Dendritic cell treated with granulocyte-macrophage colony-stimulating factor and Interleukin-4, amounts not matched to agents 40 ng/mL and 50 ng/mL, for 4 days (primary cell): ENCODE measurements at regions not wholly inside any gene's neighbourhood (a gene's known extent, or its start where the extent isn't known, plus 50 kb on each side); places are given as distances from the start of the nearest gene placed in this dataset.
"Not testable (repeated sequence)": the region's sequence is repeated elsewhere in the genome, so short reads cannot be mapped to it uniquely, and the experiment has no call there.

Experiments
- H3K27ac Mint-ChIP-seq: one replicate; pipeline ENCODE4 v1.8.0; 2022; ENCODE audit warnings: mild to moderate bottlenecking, mixed read lengths
- H3K27me3 Mint-ChIP-seq: one replicate; pipeline ENCODE4 v1.8.0; 2022; ENCODE audit warnings: mild to moderate bottlenecking, mixed read lengths
- H3K36me3 Mint-ChIP-seq: one replicate; pipeline ENCODE4 v1.8.0; 2022; ENCODE audit warnings: low read depth, mixed read lengths
- H3K4me1 Mint-ChIP-seq: one replicate; pipeline ENCODE4 v1.8.0; 2022; ENCODE audit warnings: low read depth, mixed read lengths
- H3K4me3 Mint-ChIP-seq: one replicate; pipeline ENCODE4 v1.8.0; 2022; ENCODE audit warnings: mild to moderate bottlenecking, moderate library complexity, mixed read lengths
- H3K9me3 Mint-ChIP-seq: one replicate; pipeline ENCODE4 v1.8.0; 2022; ENCODE audit warnings: mixed read lengths
- intact Hi-C: fragments of 100-400 bp; cut with micrococcal nuclease; formaldehyde crosslinking; loops from one replicate; pipeline ENCODE4 v1.15.0; 2022

GRCh38 chr5:155629597-155629996 is 616.0 kb downstream of the KIF4B start:
- H3K9me3 Mint-ChIP-seq, result no peaks in the 10 kb centered on the region
- no peaks in the 10 kb centered on the region for H3K4me1 Mint-ChIP-seq
- intact Hi-C loops, result no loop called here
- no peak overlapping the region for H3K27ac Mint-ChIP-seq
- no peak overlapping the region for H3K4me3 Mint-ChIP-seq
- no peaks in the 10 kb centered on the region for H3K36me3 Mint-ChIP-seq
- H3K27me3 Mint-ChIP-seq, result no peaks in the 10 kb centered on the region

GRCh38 chr5:155631116-155631515 is 617.6 kb downstream of the KIF4B start:
- no peaks in the 10 kb centered on the region for H3K4me1 Mint-ChIP-seq
- H3K27me3 Mint-ChIP-seq, result no peaks in the 10 kb centered on the region
- H3K36me3 Mint-ChIP-seq, result no peaks in the 10 kb centered on the region
- H3K9me3 Mint-ChIP-seq, result no peaks in the 10 kb centered on the region
- H3K27ac Mint-ChIP-seq, result no peak overlapping the region
- intact Hi-C loops, result no loop called here
- H3K4me3 Mint-ChIP-seq, result no peak overlapping the region

GRCh38 chr5:155633338-155633957 is 619.9 kb downstream of the KIF4B start:
- H3K4me3 Mint-ChIP-seq, result no peak overlapping the region
- no peaks in the 10 kb centered on the region for H3K9me3 Mint-ChIP-seq
- H3K27me3 Mint-ChIP-seq, result no peaks in the 10 kb centered on the region
- H3K36me3 Mint-ChIP-seq, result no peaks in the 10 kb centered on the region
- no peaks in the 10 kb centered on the region for H3K4me1 Mint-ChIP-seq
- intact Hi-C loops, result no loop called here
- H3K27ac Mint-ChIP-seq, result no peak overlapping the region

- Mint-ChIP-seq H3K4me3 (no peak overlapping the region), H3K27ac (no peak overlapping the region), H3K9me3 (peaks cover 5% of the 10 kb centered on the region), H3K4me1 (no peaks in the 10 kb centered on the region), H3K27me3 (no peaks in the 10 kb centered on the region), H3K36me3 (no peaks in the 10 kb centered on the region)
- intact Hi-C loops, result no loop called here
Observed at GRCh38 chr5:155649666-155650065, 636.1 kb downstream of the KIF4B start.

- Mint-ChIP-seq H3K4me3 (no peak overlapping the region), H3K27ac (no peak overlapping the region), H3K27me3 (no peaks in the 10 kb centered on the region), H3K36me3 (no peaks in the 10 kb centered on the region), H3K9me3 (peaks cover 29% of the 10 kb centered on the region), H3K4me1 (no peaks in the 10 kb centered on the region)
- intact Hi-C loops, result no loop called here
Observed at GRCh38 chr5:155655569-155655968, 642.0 kb downstream of the KIF4B start.

GRCh38 chr5:155661859-155662258 is 648.3 kb downstream of the KIF4B start:
- Mint-ChIP-seq H3K36me3 (no peaks in the 10 kb centered on the region), H3K27me3 (no peaks in the 10 kb centered on the region), H3K4me3 (no peak overlapping the region), H3K9me3 (peaks cover 12% of the 10 kb centered on the region), H3K27ac (no peak overlapping the region), H3K4me1 (no peaks in the 10 kb centered on the region)
- intact Hi-C loops, result no loop called here

- Mint-ChIP-seq H3K36me3 (no peaks in the 10 kb centered on the region), H3K4me3 (no peak overlapping the region), H3K9me3 (no peaks in the 10 kb centered on the region), H3K27ac (no peak overlapping the region), H3K27me3 (no peaks in the 10 kb centered on the region), H3K4me1 (no peaks in the 10 kb centered on the region)
- intact Hi-C loops, result no loop called here
Observed at GRCh38 chr5:155665361-155665760, 651.8 kb downstream of the KIF4B start.

- H3K27ac Mint-ChIP-seq, H3K4me1 Mint-ChIP-seq, H3K4me3 Mint-ChIP-seq, H3K9me3 Mint-ChIP-seq, H3K27me3 Mint-ChIP-seq, H3K36me3 Mint-ChIP-seq, intact Hi-C loops: not testable (repeated sequence)
Observed at GRCh38 chr5:155672001-155672400, 655.0 kb upstream of the SGCD start.

- Mint-ChIP-seq H3K4me1 (no peaks in the 10 kb centered on the region), H3K36me3 (no peaks in the 10 kb centered on the region), H3K27me3 (no peaks in the 10 kb centered on the region), H3K9me3 (peaks cover 9% of the 10 kb centered on the region), H3K4me3 (no peak overlapping the region), H3K27ac (no peak overlapping the region)
- intact Hi-C loops, result no loop called here
Observed at GRCh38 chr5:155676967-155677366, 650.0 kb upstream of the SGCD start.

GRCh38 chr5:155678371-155678770 is 648.6 kb upstream of the SGCD start:
- no peak overlapping the region for H3K4me3 Mint-ChIP-seq
- no peaks in the 10 kb centered on the region for H3K27me3 Mint-ChIP-seq
- H3K9me3 Mint-ChIP-seq, result peaks cover 16% of the 10 kb centered on the region
- no peak overlapping the region for H3K27ac Mint-ChIP-seq
- intact Hi-C loops, result no loop called here
- no peaks in the 10 kb centered on the region for H3K36me3 Mint-ChIP-seq
- no peaks in the 10 kb centered on the region for H3K4me1 Mint-ChIP-seq

GRCh38 chr5:155679530-155679929 is 647.4 kb upstream of the SGCD start:
- Mint-ChIP-seq H3K36me3 (no peaks in the 10 kb centered on the region), H3K9me3 (peaks cover 27% of the 10 kb centered on the region), H3K4me1 (no peaks in the 10 kb centered on the region), H3K27ac (no peak overlapping the region), H3K4me3 (no peak overlapping the region), H3K27me3 (no peaks in the 10 kb centered on the region)
- intact Hi-C loops, result no loop called here

- Mint-ChIP-seq H3K4me3 (no peak overlapping the region), H3K9me3 (peaks cover 36% of the 10 kb centered on the region), H3K4me1 (no peaks in the 10 kb centered on the region), H3K27me3 (no peaks in the 10 kb centered on the region), H3K27ac (no peak overlapping the region), H3K36me3 (no peaks in the 10 kb centered on the region)
- intact Hi-C loops, result no loop called here
Observed at GRCh38 chr5:155684417-155684816, 642.5 kb upstream of the SGCD start.

GRCh38 chr5:155686131-155686530 is 640.8 kb upstream of the SGCD start:
- no peaks in the 10 kb centered on the region for H3K36me3 Mint-ChIP-seq
- intact Hi-C loops, result no loop called here
- H3K27ac Mint-ChIP-seq, result no peak overlapping the region
- peaks cover 35% of the 10 kb centered on the region for H3K9me3 Mint-ChIP-seq
- no peaks in the 10 kb centered on the region for H3K27me3 Mint-ChIP-seq
- no peaks in the 10 kb centered on the region for H3K4me1 Mint-ChIP-seq
- H3K4me3 Mint-ChIP-seq, result no peak overlapping the region

GRCh38 chr5:155689406-155689805 is 637.6 kb upstream of the SGCD start:
- H3K27ac Mint-ChIP-seq, result no peak overlapping the region
- intact Hi-C loops, result no loop called here
- no peaks in the 10 kb centered on the region for H3K27me3 Mint-ChIP-seq
- no peaks in the 10 kb centered on the region for H3K36me3 Mint-ChIP-seq
- no peaks in the 10 kb centered on the region for H3K4me1 Mint-ChIP-seq
- no peak overlapping the region for H3K4me3 Mint-ChIP-seq
- peaks cover 10% of the 10 kb centered on the region for H3K9me3 Mint-ChIP-seq

GRCh38 chr5:155696362-155696761 is 630.6 kb upstream of the SGCD start:
- Mint-ChIP-seq H3K4me3 (no peak overlapping the region), H3K4me1 (no peaks in the 10 kb centered on the region), H3K9me3 (no peaks in the 10 kb centered on the region), H3K27me3 (no peaks in the 10 kb centered on the region), H3K27ac (no peak overlapping the region), H3K36me3 (no peaks in the 10 kb centered on the region)
- intact Hi-C loops, result no loop called here
